ENCODE measurements at regions not wholly inside any gene's neighbourhood (a gene's known extent, or its start where the extent isn't known, plus 50 kb on each side); places are given as distances from the start of the nearest gene placed in this dataset.

GRCh38 chrX:43087830-43088229 lies 309.9 kb upstream of the PPP1R2C start:
- no peak for TF ChIP-seq CTCF (conservative IDR thresholded peaks at IDR 0.05 in 1 of 2, IDR thresholded peaks at IDR 0.05 in 1 of 2; ENCODE audit: low read depth in 1 of 2, low read length in 2 of 2)
- no peak for TF ChIP-seq EZH2 (IDR thresholded peaks at IDR 0.05; ENCODE audit: low read length, missing control alignments)
